ENCODE measurements at regions not wholly inside any gene's neighbourhood (a gene's known extent, or its start where the extent isn't known, plus 50 kb on each side); places are given as distances from the start of the nearest gene placed in this dataset.

DNA sequence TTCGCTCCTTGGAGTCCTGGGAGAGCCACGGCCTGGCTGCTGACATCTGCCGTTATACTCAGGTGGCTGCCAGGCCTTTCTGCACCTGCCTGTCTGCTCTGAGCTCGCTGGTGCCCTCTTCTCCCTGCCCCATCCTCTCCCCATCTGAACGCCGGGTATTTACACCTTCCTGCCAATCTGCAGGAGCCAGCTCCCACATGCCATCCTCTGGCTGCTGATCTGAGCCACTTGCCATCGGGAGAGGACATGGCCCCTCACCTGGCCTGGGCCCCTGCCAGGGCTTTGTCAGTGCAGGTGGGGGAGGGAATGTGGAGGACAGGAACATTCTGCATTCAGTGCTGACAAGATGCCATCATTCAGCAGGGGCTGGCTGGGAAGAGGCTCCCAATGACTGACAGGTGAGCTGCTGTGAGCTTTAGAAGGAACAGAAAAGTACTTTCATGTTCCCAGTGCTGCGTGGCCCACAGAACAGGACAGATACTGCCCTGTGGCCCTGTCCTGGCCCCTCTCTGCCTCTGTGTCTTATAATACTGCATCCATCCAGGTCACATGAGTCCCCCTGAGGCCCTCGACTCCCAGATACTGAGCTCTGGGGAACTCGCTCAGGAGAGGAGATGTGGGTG, 96.3 kb upstream of the ZNF469 start:
- no peak for FAIRE-seq
- Histone ChIP-seq H3K36me3 (ENCODE audit: control insufficient read depth, insufficient read depth, low read length) (no peaks in the 10 kb centered on the region), H3K27me3 (ENCODE audit: control insufficient read depth, insufficient read depth, low read length) (no peaks in the 10 kb centered on the region), H3K4me3 (ENCODE audit: low read depth, low read length) (no peak overlapping the region)
- DNase-seq (ENCODE audit: low read depth): no peak
- TF ChIP-seq, protein P1, sequence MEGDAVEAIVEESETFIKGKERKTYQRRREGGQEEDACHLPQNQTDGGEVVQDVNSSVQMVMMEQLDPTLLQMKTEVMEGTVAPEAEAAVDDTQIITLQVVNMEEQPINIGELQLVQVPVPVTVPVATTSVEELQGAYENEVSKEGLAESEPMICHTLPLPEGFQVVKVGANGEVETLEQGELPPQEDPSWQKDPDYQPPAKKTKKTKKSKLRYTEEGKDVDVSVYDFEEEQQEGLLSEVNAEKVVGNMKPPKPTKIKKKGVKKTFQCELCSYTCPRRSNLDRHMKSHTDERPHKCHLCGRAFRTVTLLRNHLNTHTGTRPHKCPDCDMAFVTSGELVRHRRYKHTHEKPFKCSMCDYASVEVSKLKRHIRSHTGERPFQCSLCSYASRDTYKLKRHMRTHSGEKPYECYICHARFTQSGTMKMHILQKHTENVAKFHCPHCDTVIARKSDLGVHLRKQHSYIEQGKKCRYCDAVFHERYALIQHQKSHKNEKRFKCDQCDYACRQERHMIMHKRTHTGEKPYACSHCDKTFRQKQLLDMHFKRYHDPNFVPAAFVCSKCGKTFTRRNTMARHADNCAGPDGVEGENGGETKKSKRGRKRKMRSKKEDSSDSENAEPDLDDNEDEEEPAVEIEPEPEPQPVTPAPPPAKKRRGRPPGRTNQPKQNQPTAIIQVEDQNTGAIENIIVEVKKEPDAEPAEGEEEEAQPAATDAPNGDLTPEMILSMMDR (IDR thresholded peaks at IDR 0.05; ENCODE audit: insufficient read depth, low read length, severe bottlenecking): no peak

DNA sequence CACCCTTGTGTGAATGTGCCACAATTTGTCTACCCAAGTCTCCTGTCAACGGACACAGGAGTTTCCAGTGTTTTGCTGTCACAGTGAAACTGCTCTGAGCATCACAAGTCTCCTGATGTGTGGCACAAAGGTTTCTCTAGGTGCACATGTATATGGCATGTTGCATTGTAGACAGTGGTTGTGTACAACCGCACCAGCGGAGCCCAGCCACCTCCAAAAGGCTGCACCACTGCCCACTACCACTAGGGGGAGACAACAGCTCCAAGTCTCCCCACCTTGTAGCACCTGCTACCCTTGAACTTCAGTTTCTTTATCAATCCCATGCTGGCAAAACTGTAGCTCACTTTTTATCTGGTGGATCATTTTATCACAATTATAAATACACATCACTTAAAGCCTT, 95.5 kb upstream of the ZNF469 start:
- Histone ChIP-seq H3K4me3 (ENCODE audit: low read depth, low read length) (no peak overlapping the region), H3K27me3 (ENCODE audit: control insufficient read depth, insufficient read depth, low read length) (no peaks in the 10 kb centered on the region), H3K36me3 (ENCODE audit: control insufficient read depth, insufficient read depth, low read length) (no peaks in the 10 kb centered on the region)
- DNase-seq (ENCODE audit: low read depth) (no peak), FAIRE-seq (no peak)
- TF ChIP-seq, protein P1 (IDR thresholded peaks at IDR 0.05; ENCODE audit: insufficient read depth, low read length, severe bottlenecking): peak; percentile 43

DNA sequence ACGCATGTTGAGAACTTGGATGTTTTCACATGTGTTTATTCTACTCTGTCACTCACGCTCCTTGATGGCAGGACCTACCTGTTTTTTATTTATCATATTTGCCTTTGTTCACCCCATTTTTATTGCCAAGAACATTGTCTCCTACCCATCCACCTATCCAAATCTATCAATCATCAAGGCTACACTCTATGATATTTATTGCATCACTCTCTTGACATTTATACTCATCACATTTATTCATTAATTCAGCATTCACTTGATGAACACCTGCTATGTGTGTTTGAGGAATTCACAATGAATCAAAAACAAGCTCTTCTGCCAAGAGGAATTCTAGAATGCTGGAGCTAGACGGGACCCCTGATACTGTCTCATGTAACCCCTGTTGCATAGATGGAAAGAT, 94.5 kb upstream of the ZNF469 start:
- FAIRE-seq (no peak), DNase-seq (ENCODE audit: low read depth) (no peak)
- Histone ChIP-seq H3K36me3 (ENCODE audit: control insufficient read depth, insufficient read depth, low read length) (no peaks in the 10 kb centered on the region), H3K4me3 (ENCODE audit: low read depth, low read length) (no peak overlapping the region), H3K27me3 (ENCODE audit: control insufficient read depth, insufficient read depth, low read length) (no peaks in the 10 kb centered on the region)
- TF ChIP-seq, protein P1 (IDR thresholded peaks at IDR 0.05; ENCODE audit: insufficient read depth, low read length, severe bottlenecking): no peak

DNA sequence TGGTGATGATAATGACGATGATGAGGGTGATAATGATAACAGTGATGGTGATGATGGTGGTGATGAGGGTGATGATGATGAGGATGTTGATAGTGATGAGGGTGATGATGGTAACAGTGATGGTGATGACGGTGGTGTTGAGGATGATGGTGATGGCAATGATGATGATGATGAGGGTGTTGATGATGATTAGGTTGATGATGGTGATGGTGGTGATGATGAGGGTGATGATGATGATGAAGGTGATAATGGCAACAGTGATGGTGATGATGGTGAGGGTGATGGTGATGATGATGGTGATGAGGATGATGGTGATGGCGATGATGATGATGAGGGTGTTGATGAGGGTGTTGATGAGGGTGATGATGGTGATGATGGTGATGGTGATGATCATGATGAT, 93.8 kb upstream of the ZNF469 start:
- no peak for FAIRE-seq
- TF ChIP-seq, protein P1 (IDR thresholded peaks at IDR 0.05; ENCODE audit: insufficient read depth, low read length, severe bottlenecking): no peak

DNA sequence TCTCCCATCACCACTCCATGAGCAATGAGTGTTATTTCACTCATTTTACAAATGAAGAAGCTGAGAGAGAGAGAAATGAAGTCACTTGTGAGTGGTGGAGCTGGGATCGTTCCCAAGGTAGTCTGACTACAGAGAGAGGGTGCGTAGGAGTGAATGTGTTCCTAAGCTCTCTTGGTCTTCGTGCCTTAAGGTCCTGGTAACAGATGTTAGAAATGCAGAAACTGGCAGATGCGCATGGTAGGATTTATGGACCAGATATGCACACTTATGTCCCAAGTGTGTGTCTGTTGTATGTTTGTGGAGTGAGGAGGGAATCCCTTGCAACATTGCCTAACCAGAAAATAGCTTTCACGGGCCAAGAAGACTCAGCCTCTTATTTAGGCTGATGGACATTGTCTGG, 93.2 kb upstream of the ZNF469 start:
- TF ChIP-seq, protein P1 (IDR thresholded peaks at IDR 0.05; ENCODE audit: insufficient read depth, low read length, severe bottlenecking): no peak
- H3K36me3 ChIP-seq (ENCODE audit: control insufficient read depth, insufficient read depth, low read length): no peaks in the 10 kb centered on the region
- FAIRE-seq (peak; percentile 13), DNase-seq (ENCODE audit: low read depth) (no peak)
- no peaks in the 10 kb centered on the region for H3K27me3 ChIP-seq (ENCODE audit: control insufficient read depth, insufficient read depth, low read length)
- no peak overlapping the region for H3K4me3 ChIP-seq (ENCODE audit: low read depth, low read length)

More for the DNA sequence above, 93.8 kb upstream of the ZNF469 start:
- no peaks in the 10 kb centered on the region for H3K36me3 ChIP-seq (ENCODE audit: control insufficient read depth, insufficient read depth, low read length)
- no peak for DNase-seq (ENCODE audit: low read depth)
- H3K27me3 ChIP-seq (ENCODE audit: control insufficient read depth, insufficient read depth, low read length): no peaks in the 10 kb centered on the region
- no peak overlapping the region for H3K4me3 ChIP-seq (ENCODE audit: low read depth, low read length)

DNA sequence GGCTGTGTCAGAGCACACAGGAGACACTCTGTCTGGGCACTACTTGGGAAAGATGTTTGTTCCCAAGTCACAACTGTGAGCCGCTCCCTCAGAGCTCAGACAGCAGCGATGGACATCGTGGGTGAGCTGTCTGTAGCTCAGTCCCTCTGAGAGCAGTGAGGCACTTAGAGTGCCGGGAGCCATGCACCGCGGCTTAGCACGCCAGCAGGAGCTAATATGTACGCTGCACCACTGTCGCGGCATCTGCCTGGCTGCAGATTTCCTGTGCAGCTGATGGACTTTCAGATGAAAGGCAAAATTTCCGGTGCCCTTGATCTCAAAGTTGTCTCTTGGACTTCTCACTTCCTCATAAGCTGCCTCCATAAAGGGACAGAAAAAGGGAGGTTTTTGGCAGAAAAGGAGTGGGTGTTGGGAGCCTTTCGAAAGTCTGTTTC, 92.8 kb upstream of the ZNF469 start:
- Histone ChIP-seq H3K36me3 (ENCODE audit: control insufficient read depth, insufficient read depth, low read length) (no peaks in the 10 kb centered on the region), H3K4me3 (ENCODE audit: low read depth, low read length) (no peak overlapping the region), H3K27me3 (ENCODE audit: control insufficient read depth, insufficient read depth, low read length) (no peaks in the 10 kb centered on the region)
- TF ChIP-seq, protein P1 (IDR thresholded peaks at IDR 0.05; ENCODE audit: insufficient read depth, low read length, severe bottlenecking): no peak
- DNase-seq (ENCODE audit: low read depth): no peak
- no peak for FAIRE-seq

Data from bronchial epithelial cell (primary cell).